WI38 (cell line): ENCODE measurements at regions not wholly inside any gene's neighbourhood (a gene's known extent, or its start where the extent isn't known, plus 50 kb on each side); places are given as distances from the start of the nearest gene placed in this dataset.

Source experiments
- H3K4me3 ChIP-seq: 2 replicates; pipeline ENCODE4 v1.5.1; 2011; ENCODE audit warnings: low read depth, mild to moderate bottlenecking, control low read depth, low read length
- TF ChIP-seq, protein P1 (sequence below): IDR thresholded peaks from 2 replicates; pipeline ENCODE4 v1.5.1; 2012; ENCODE audit warnings: low read depth, mild to moderate bottlenecking, control low read depth, low read length

DNA sequence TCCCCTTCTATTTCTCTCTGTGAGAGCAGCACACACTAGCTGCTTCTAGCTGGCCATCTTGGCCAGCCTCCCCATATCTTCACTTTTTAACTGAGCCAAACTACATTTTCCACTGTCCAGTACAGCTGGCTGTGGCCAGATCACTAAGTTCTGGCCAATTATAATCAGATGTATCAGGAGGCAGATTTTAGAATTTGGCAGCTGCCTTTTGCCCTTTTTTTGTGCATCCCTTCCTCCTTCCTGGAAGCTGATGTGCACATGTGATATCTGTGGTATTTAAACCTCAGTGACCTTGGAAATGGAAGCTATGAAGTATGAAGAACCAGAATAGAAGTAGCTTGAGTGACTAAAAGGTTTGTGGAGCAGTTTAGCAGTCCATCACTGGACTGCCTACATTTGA, 49.8 kb upstream of the ANO6 start:
- no peak overlapping the region for H3K4me3 ChIP-seq
- TF ChIP-seq, protein P1, sequence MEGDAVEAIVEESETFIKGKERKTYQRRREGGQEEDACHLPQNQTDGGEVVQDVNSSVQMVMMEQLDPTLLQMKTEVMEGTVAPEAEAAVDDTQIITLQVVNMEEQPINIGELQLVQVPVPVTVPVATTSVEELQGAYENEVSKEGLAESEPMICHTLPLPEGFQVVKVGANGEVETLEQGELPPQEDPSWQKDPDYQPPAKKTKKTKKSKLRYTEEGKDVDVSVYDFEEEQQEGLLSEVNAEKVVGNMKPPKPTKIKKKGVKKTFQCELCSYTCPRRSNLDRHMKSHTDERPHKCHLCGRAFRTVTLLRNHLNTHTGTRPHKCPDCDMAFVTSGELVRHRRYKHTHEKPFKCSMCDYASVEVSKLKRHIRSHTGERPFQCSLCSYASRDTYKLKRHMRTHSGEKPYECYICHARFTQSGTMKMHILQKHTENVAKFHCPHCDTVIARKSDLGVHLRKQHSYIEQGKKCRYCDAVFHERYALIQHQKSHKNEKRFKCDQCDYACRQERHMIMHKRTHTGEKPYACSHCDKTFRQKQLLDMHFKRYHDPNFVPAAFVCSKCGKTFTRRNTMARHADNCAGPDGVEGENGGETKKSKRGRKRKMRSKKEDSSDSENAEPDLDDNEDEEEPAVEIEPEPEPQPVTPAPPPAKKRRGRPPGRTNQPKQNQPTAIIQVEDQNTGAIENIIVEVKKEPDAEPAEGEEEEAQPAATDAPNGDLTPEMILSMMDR = no peak
